ENCODE measurements at regions not wholly inside any gene's neighbourhood (a gene's known extent, or its start where the extent isn't known, plus 50 kb on each side); places are given as distances from the start of the nearest gene placed in this dataset.

- Mint-ChIP-seq H3K4me3 (no peak overlapping the region), H3K27ac (no peak overlapping the region), H3K36me3 (ENCODE audit: insufficient read depth) (no peaks in the 10 kb centered on the region), H3K4me1 (ENCODE audit: low read depth in 2 of 2) (no peaks in the 10 kb centered on the region), H3K27me3 (no peaks in the 10 kb centered on the region), H3K9me3 (peaks cover 5 to 9% of the 10 kb centered on the region in 2 donors)
- DNase-seq (no peak), ATAC-seq (replicated peaks) (no peak)
Measured at GRCh38 chr2:59630789-59631188, 922.7 kb downstream of the BCL11A start.

DNA sequence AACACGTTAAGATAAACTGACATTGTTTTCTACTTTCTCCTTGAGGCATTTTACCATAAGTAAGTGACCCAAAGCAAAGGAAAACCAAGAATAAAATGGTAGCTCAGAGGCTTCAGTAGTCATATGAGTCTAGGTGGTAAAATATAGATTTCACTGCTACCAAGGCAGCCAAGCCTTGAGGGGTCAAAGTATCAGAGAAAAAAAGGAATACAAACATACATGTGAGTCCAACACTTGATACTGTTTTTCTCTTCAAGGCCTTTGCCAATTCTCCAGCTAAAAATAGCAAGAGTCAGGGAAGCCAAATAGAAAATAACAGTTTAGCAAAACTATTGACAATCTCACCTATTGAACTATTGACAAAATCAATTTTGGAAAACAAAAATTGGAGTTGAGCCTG is 925.9 kb downstream of the BCL11A start:
- H3K4me1 Mint-ChIP-seq (ENCODE audit: low read depth in 2 of 2), result no peaks in the 10 kb centered on the region
- H3K27me3 Mint-ChIP-seq, result no peaks in the 10 kb centered on the region
- DNase-seq, result no peak
- peaks cover 0 to 3% of the 10 kb centered on the region in 2 donors for H3K9me3 Mint-ChIP-seq
- H3K36me3 Mint-ChIP-seq (ENCODE audit: insufficient read depth), result no peaks in the 10 kb centered on the region
- H3K27ac Mint-ChIP-seq, result no peak overlapping the region
- ATAC-seq (replicated peaks), result no peak
- no peak overlapping the region for H3K4me3 Mint-ChIP-seq

DNA sequence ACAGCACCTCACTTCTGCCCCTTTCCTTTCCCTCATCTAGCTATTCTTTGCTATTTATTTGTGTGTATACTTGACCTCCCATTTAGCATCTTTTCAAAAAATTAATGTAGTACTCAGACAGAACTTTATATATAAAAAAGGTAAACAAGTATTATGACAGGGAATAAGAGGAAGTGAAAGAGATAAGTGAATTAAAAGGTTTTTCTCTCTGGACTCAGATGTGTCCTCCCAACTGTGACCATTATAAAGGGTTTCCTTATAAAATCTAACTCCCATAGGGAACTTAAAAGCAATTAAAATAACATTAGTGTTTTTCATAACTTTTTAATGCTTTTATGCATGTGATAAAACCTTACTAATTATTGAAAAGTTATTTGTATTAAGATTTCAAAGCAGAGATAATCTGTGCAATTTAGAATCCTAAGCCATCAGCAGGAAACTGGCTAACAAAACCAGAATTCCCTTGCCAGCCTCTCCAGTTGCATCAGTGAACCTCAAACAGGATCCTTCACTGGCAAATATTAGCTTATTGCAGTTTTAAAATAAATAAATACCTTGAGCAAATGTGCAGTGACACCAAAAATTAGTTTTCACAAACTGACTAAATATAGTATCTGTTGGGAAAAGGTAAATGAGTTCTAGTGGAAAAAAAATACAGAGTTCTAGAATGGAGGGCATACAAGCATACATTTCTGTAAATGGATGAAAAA is 930.7 kb downstream of the BCL11A start:
- H3K36me3 Mint-ChIP-seq (ENCODE audit: insufficient read depth), result no peaks in the 10 kb centered on the region
- no peaks in the 10 kb centered on the region for H3K4me1 Mint-ChIP-seq (ENCODE audit: low read depth in 2 of 2)
- ATAC-seq (replicated peaks) (no peak), DNase-seq (no peak)
- H3K9me3 Mint-ChIP-seq, result peaks cover 1 to 13% of the 10 kb centered on the region in 2 donors
- no peak overlapping the region for H3K4me3 Mint-ChIP-seq
- H3K27ac Mint-ChIP-seq, result no peak overlapping the region
- H3K27me3 Mint-ChIP-seq, result no peaks in the 10 kb centered on the region

DNA sequence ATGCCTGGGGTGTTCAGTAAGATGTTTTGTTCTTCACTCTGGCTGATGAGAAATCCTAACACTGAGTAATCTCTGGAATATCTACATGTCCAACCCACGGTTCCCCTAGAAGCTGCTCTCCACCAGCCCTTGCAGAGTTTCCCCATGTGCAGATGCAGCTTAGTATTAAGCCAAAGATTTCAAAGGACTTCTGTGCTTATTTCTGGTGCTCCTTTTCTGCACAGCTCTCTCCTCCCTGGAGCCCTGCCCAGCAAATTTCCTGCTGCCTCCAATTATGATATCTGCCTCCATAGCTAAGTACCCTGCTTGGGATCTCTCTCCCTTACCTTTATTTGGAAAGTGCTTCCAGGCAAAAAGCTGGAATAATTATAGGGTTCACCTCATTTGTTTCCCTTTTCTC is 949.3 kb downstream of the BCL11A start:
- Mint-ChIP-seq H3K9me3 (peaks cover 9 to 19% of the 10 kb centered on the region in 2 donors), H3K4me3 (no peak overlapping the region), H3K36me3 (ENCODE audit: insufficient read depth) (no peaks in the 10 kb centered on the region), H3K27ac (no peak overlapping the region), H3K27me3 (no peaks in the 10 kb centered on the region), H3K4me1 (ENCODE audit: low read depth in 2 of 2) (no peaks in the 10 kb centered on the region)
- no peak for ATAC-seq (replicated peaks)
- DNase-seq, result no peak

DNA sequence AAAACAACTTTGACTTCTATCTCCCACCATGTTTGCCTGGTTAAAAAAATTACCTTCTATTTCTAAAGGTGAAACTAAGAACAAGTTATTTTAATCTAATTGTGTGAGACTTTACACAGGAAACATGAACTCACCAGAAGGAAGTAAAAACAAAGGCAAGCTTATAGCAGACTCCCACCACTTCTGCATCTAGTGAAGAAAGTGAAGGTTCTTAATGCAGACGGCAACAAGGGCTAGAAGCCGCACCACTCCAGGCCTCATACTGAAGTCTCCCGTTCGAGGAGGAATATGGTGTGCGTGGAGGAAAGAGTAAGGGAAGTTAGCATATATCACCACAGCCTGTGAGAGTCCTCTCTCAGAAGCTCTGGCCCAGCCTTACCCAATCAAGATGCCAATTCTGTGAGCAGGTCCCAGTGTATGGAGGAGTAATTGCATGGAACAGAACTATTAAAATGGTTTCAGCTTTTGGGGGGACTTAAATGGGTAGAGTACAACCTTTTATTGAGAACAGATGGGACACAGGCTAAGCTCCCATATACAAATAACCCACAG is 958.7 kb downstream of the BCL11A start:
- H3K27me3 Mint-ChIP-seq, result no peaks in the 10 kb centered on the region
- no peak overlapping the region for H3K27ac Mint-ChIP-seq
- H3K9me3 Mint-ChIP-seq, result peaks cover 4 to 24% of the 10 kb centered on the region in 2 donors
- DNase-seq (no peak), ATAC-seq (replicated peaks) (no peak)
- no peak overlapping the region for H3K4me3 Mint-ChIP-seq
- no peaks in the 10 kb centered on the region for H3K36me3 Mint-ChIP-seq (ENCODE audit: insufficient read depth)
- H3K4me1 Mint-ChIP-seq (ENCODE audit: low read depth in 2 of 2), result no peaks in the 10 kb centered on the region

DNA sequence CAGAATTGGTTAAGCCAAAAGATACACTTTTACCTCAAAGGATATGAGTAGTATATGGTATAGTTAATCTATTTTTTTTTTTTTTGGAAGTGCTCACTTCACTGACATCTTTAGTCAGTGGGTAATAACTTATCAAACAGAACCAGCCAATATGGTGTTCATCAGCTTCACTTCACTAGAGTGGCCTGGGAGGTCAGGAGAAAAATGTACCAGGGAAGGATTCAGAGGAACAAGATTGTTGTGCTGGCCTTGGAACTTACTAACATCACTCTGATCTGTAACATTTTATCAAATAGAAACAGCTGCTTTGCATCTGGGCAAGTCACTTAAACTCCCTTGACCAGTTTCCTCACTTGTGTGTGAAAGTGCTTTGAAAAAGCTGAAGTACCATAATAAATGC is 962.7 kb downstream of the BCL11A start:
- Mint-ChIP-seq H3K36me3 (ENCODE audit: insufficient read depth) (no peaks in the 10 kb centered on the region), H3K27me3 (no peaks in the 10 kb centered on the region), H3K9me3 (peaks cover 0 to 6% of the 10 kb centered on the region in 2 donors), H3K4me3 (no peak overlapping the region), H3K27ac (no peak overlapping the region), H3K4me1 (ENCODE audit: low read depth in 2 of 2) (no peaks in the 10 kb centered on the region)
- DNase-seq, result no peak
- ATAC-seq (replicated peaks), result no peak

DNA sequence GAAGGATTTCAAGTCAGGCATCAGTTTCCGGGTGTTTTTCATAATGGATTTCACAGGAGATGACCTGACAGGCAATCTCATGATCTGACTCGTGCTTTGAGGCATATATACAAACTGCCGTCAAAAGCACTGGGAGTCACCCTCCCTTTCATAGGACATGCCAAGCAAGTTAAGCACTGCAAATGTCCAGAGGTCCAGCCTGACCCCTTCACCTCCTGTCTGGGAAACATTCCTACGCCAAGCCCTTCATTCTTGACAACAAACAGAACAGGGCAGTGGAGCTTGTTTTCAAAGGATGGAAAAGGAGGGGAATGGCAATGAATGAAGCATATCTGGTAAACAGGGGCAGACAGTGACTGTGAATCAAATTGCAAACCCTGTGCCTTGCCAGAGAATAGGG is 963.6 kb downstream of the BCL11A start:
- no peaks in the 10 kb centered on the region for H3K27me3 Mint-ChIP-seq
- no peaks in the 10 kb centered on the region for H3K36me3 Mint-ChIP-seq (ENCODE audit: insufficient read depth)
- peaks cover 0 to 6% of the 10 kb centered on the region in 2 donors for H3K9me3 Mint-ChIP-seq
- H3K4me3 Mint-ChIP-seq, result no peak overlapping the region
- H3K27ac Mint-ChIP-seq, result no peak overlapping the region
- DNase-seq (no peak), ATAC-seq (replicated peaks) (no peak)
- no peaks in the 10 kb centered on the region for H3K4me1 Mint-ChIP-seq (ENCODE audit: low read depth in 2 of 2)

- DNase-seq, result no peak
- Mint-ChIP-seq H3K27ac (no peak overlapping the region), H3K27me3 (no peaks in the 10 kb centered on the region), H3K4me1 (ENCODE audit: low read depth in 2 of 2) (no peaks in the 10 kb centered on the region), H3K9me3 (peaks cover 0 to 6% of the 10 kb centered on the region in 2 donors), H3K36me3 (ENCODE audit: insufficient read depth) (no peaks in the 10 kb centered on the region), H3K4me3 (no peak overlapping the region)
- no peak for ATAC-seq (replicated peaks)
Measured at GRCh38 chr2:59588286-59588685, 965.2 kb downstream of the BCL11A start.

DNA sequence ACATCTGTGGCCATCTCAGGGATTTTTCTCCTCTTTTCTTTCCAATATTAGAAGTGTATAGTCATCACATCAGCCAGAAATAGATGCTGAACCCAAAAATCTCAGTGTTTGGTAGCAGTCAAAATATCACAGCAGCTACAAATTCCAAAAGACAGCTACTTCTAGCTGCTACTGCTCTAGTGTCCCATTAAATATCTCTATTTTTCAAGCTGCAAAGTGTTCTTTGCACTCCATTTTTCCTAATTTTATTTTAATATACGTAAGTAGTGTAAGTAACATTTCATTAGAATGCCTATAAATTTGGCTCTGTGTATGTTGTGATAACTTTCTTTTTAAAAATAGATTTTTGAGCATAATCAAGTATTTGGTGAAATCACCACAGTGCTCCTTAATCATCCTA is 967.3 kb downstream of the BCL11A start:
- Mint-ChIP-seq H3K27me3 (no peaks in the 10 kb centered on the region), H3K27ac (no peak overlapping the region), H3K9me3 (no peaks in the 10 kb centered on the region), H3K4me3 (no peak overlapping the region), H3K36me3 (ENCODE audit: insufficient read depth) (no peaks in the 10 kb centered on the region), H3K4me1 (ENCODE audit: low read depth in 2 of 2) (no peaks in the 10 kb centered on the region)
- ATAC-seq (replicated peaks) (no peak), DNase-seq (no peak)

GRCh38 chr2:59585655-59586054 is 967.8 kb downstream of the BCL11A start:
- H3K4me3 Mint-ChIP-seq, result no peak overlapping the region
- no peak for DNase-seq
- H3K4me1 Mint-ChIP-seq (ENCODE audit: low read depth in 2 of 2), result no peaks in the 10 kb centered on the region
- H3K36me3 Mint-ChIP-seq (ENCODE audit: insufficient read depth), result no peaks in the 10 kb centered on the region
- no peak for ATAC-seq (replicated peaks)
- no peak overlapping the region for H3K27ac Mint-ChIP-seq
- H3K9me3 Mint-ChIP-seq, result no peaks in the 10 kb centered on the region
- H3K27me3 Mint-ChIP-seq, result no peaks in the 10 kb centered on the region

DNA sequence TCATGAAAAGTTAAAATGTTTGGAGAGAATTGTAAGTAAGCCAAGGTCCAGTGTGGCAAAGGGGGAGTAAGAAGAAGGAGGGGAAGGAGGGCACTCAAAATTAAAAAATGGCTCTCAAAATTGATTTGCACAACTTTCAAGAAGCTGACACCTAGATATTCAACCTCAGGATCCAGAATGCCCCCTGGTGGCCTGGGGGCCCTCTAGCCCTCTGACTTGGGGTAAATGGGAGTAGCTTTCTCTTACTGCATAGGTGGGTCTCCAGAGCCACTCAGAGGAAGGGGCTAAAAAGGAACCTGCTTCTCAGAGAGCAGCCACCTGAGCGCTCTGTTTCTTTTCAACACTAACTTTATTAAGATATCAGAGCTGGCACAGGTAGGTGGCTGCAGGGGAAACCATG is 968.5 kb downstream of the BCL11A start:
- DNase-seq (no peak), ATAC-seq (replicated peaks) (no peak)
- H3K9me3 Mint-ChIP-seq, result no peaks in the 10 kb centered on the region
- no peaks in the 10 kb centered on the region for H3K36me3 Mint-ChIP-seq (ENCODE audit: insufficient read depth)
- H3K27me3 Mint-ChIP-seq, result no peaks in the 10 kb centered on the region
- H3K4me1 Mint-ChIP-seq (ENCODE audit: low read depth in 2 of 2), result no peaks in the 10 kb centered on the region
- H3K27ac Mint-ChIP-seq, result no peak overlapping the region
- H3K4me3 Mint-ChIP-seq, result no peak overlapping the region

- H3K9me3 Mint-ChIP-seq, result no peaks in the 10 kb centered on the region
- H3K36me3 Mint-ChIP-seq (ENCODE audit: insufficient read depth), result no peaks in the 10 kb centered on the region
- no peaks in the 10 kb centered on the region for H3K4me1 Mint-ChIP-seq (ENCODE audit: low read depth in 2 of 2)
- DNase-seq (no peak), ATAC-seq (replicated peaks) (no peak)
- no peaks in the 10 kb centered on the region for H3K27me3 Mint-ChIP-seq
- no peak overlapping the region for H3K27ac Mint-ChIP-seq
- no peak overlapping the region for H3K4me3 Mint-ChIP-seq
Measured at GRCh38 chr2:59583173-59583765, 970.2 kb downstream of the BCL11A start.

DNA sequence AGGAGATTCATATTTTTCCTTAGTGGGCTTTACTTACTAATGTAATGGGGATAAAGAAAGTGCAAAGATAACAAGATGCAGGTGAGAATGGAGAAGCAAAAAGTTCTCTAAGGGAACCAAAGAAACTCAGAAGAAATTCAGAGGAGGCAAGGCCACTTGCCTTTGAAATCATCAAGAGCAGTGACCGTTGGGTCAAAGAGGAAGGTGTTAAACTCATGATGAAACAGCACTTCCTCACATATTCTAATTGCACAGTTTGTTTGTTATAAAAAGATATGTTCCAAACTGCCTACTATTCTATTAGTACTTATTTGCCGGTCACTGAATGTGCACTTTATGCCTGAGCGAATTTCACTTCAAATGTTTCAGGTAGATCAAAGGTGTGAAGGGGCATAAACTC is 975.1 kb downstream of the BCL11A start:
- Mint-ChIP-seq H3K27ac (no peak overlapping the region), H3K27me3 (no peaks in the 10 kb centered on the region), H3K36me3 (ENCODE audit: insufficient read depth) (no peaks in the 10 kb centered on the region), H3K9me3 (peaks cover 6 to 8% of the 10 kb centered on the region in 2 donors), H3K4me1 (ENCODE audit: low read depth in 2 of 2) (no peaks in the 10 kb centered on the region), H3K4me3 (no peak overlapping the region)
- no peak for DNase-seq
- no peak for ATAC-seq (replicated peaks)

DNA sequence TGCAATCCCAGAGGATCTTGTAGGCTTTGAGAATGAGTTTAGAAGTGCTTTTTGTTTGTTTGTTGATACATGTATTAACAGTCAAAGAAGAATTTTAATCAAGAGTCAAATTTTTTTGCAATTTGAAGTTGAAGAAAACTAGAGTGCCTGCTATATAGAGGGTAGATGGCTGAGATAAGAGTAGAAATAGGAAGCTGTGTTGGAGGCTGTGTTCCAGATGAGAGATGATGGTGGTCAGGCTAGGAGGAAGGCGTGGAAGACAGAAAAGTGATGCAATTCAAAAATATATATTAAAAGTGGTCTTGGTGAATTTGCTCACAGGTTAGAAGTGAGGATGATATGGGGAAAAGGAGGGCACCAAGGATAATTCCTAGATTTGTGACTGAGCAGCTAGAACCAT is 978.3 kb downstream of the BCL11A start:
- DNase-seq, result no peak
- no peaks in the 10 kb centered on the region for H3K36me3 Mint-ChIP-seq (ENCODE audit: insufficient read depth)
- H3K27ac Mint-ChIP-seq, result no peak overlapping the region
- ATAC-seq (replicated peaks), result no peak
- H3K4me1 Mint-ChIP-seq (ENCODE audit: low read depth in 2 of 2), result no peaks in the 10 kb centered on the region
- no peaks in the 10 kb centered on the region for H3K27me3 Mint-ChIP-seq
- peaks cover 8 to 9% of the 10 kb centered on the region in 2 donors for H3K9me3 Mint-ChIP-seq
- no peak overlapping the region for H3K4me3 Mint-ChIP-seq
